Spleen (tissue), 11 donors: ENCODE measurements at regions not wholly inside any gene's neighbourhood (a gene's known extent, or its start where the extent isn't known, plus 50 kb on each side); places are given as distances from the start of the nearest gene placed in this dataset.

Experiments
- DNase-seq: peaks from one replicate; pipeline ENCODE4 v3.0.0-alpha.2; 2020
- H3K27ac ChIP-seq, 8 donors: fragments of 200-600 bp; sonication (generic) in 7 of 8; 1 replicate in 4 of 8; 2 replicates in 4 of 8; pipeline versions ENCODE4 v1.5.0 to v1.8.0; 2016 to 2021; ENCODE audit warnings: inconsistent platforms in 4 of 8, mild to moderate bottlenecking in 4 of 8, moderate library complexity in 1 of 8
- H3K27me3 ChIP-seq, 7 donors: fragments of 200-600 bp; sonication (generic) in 6 of 7; replicated peaks in 1 of 7; 1 replicate in 4 of 7; 2 replicates in 3 of 7; pipeline versions ENCODE4 v1.5.0 to v1.8.0; 2016 to 2021; ENCODE audit warnings: inconsistent platforms in 3 of 7, mild to moderate bottlenecking in 1 of 7
- H3K36me3 ChIP-seq, 6 donors: fragments of 200-600 bp; sonication (generic) in 5 of 6; 1 replicate in 4 of 6; 2 replicates in 2 of 6; pipeline versions ENCODE4 v1.5.0 to v1.8.0; 2016 to 2021; ENCODE audit warnings: inconsistent platforms in 2 of 6
- H3K4me1 ChIP-seq, 6 donors: fragments of 200-600 bp; sonication (generic) in 5 of 6; 1 replicate in 3 of 6; 2 replicates in 3 of 6; pipeline versions ENCODE4 v1.5.0 to v1.8.0; 2016 to 2021; ENCODE audit warnings: inconsistent platforms in 3 of 6
- H3K4me3 ChIP-seq, 8 donors: fragments of 200-600 bp; sonication (generic) in 7 of 8; 1 replicate in 4 of 8; 2 replicates in 4 of 8; pipeline versions ENCODE4 v1.5.0 to v1.8.0; 2016 to 2021; ENCODE audit warnings: inconsistent platforms in 4 of 8, mild to moderate bottlenecking in 4 of 8, moderate library complexity in 2 of 8
- H3K9me3 ChIP-seq, 8 donors: fragments of 200-600 bp; sonication (generic) in 7 of 8; 1 replicate in 4 of 8; 2 replicates in 4 of 8; pipeline versions ENCODE4 v1.5.0 to v1.8.0; 2016 to 2021; ENCODE audit warnings: inconsistent platforms in 4 of 8
- POLR2A ChIP-seq, 3 donors: fragments of 450-650 bp; IDR thresholded peaks; one replicate each; pipeline ENCODE4 v1.5.1; 2017; ENCODE audit warnings: antibody characterized with exemption in 3 of 3, mild to moderate bottlenecking in 1 of 3
- POLR2AphosphoS5 ChIP-seq, 3 donors: sonication (generic); formaldehyde crosslinking; IDR thresholded peaks; one replicate each; pipeline ENCODE4 v1.5.1; 2017; ENCODE audit warnings: antibody characterized with exemption in 3 of 3
- WGBS, 5 donors: extraction: QIAGEN DNeasy Blood & Tissue Kit in 3 of 5; methylation state at CpG; one replicate each; pipeline versions ENCODE4 v1.1.5 to v1.1.7; 2013 to 2018; 5-methylcytosine and 5-hydroxymethylcytosine counted together
- intact Hi-C: fragments of 100-400 bp; cut with DNase I; formaldehyde crosslinking; loops from one replicate; pipeline ENCODE4 v1.15.0; 2023; ENCODE audit warnings: low total_unique reads
- TF ChIP-seq, protein P1 (sequence below), 11 experiments: fragments of 200-600 bp in 7 of 11; fragments of 450-650 bp in 4 of 11; sonication (generic) in 4 of 11; IDR thresholded peaks in 8 of 11; conservative IDR thresholded peaks in 3 of 11; 1 replicate in 7 of 11; 2 replicates in 4 of 11; pipeline versions ENCODE4 v1.4.0 to v1.8.0; 2016 to 2021; ENCODE audit warnings: antibody characterized with exemption in 11 of 11, inconsistent platforms in 4 of 11, mild to moderate bottlenecking in 1 of 11
- donor health status: healthy with polysubstance abuse.
- donor health status: DM: no; HTN: no; CAD: no; lungs with moderate emphysema.
- donor health status: DM: no; HTN: no; CAD: no.
- donor health status: Bipolar disorder and iron deficiency.
- donor health status: healthy.
- donor health status: DM: no; HTN: no; CAD: no.
- donor health status: DM: yes; HTN: yes; CAD: no.

DNA sequence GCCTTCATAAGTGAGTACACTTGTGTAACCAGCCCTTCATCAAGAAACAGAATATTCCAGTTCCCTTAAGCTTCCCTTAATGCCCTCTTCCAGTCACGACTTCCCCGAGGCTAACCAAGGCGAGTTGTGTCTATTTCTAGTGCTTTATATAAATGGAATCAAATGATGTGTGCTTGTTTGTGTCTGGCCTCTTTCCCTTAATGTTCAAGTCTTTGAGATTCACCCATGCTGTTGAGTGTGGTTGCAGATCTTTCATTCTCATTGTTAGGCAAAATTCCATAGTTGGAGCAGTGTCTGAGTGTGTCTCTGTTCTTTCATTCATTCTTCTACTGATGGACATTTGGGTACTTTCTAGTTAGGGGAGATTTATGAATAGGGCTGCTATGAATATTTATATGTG, 135.0 kb downstream of the CEBPB start:
- H3K36me3 ChIP-seq = no peaks in the 10 kb centered on the region
- peaks cover 0 to 14% (median 0%) of the 10 kb centered on the region in 8 donors for H3K9me3 ChIP-seq
- peak; percentile 1 for DNase-seq
- intact Hi-C loops = no loop called here
- no peak overlapping the region for H3K27ac ChIP-seq
- peaks cover 0 to 15% (median 4%) of the 10 kb centered on the region in 6 donors for H3K4me1 ChIP-seq
- H3K27me3 ChIP-seq = peaks cover 0 to 17% (median 0%) of the 10 kb centered on the region in 7 donors
- WGBS, 5 donors = 77 to 89% (median 85%) methylated on average over 3 of the region's 3 CpGs
- H3K4me3 ChIP-seq = no peak overlapping the region
- no peak for TF ChIP-seq POLR2A (IDR thresholded peaks at IDR 0.05)
- TF ChIP-seq, protein P1, sequence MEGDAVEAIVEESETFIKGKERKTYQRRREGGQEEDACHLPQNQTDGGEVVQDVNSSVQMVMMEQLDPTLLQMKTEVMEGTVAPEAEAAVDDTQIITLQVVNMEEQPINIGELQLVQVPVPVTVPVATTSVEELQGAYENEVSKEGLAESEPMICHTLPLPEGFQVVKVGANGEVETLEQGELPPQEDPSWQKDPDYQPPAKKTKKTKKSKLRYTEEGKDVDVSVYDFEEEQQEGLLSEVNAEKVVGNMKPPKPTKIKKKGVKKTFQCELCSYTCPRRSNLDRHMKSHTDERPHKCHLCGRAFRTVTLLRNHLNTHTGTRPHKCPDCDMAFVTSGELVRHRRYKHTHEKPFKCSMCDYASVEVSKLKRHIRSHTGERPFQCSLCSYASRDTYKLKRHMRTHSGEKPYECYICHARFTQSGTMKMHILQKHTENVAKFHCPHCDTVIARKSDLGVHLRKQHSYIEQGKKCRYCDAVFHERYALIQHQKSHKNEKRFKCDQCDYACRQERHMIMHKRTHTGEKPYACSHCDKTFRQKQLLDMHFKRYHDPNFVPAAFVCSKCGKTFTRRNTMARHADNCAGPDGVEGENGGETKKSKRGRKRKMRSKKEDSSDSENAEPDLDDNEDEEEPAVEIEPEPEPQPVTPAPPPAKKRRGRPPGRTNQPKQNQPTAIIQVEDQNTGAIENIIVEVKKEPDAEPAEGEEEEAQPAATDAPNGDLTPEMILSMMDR (IDR thresholded peaks at IDR 0.05 in 8 of 11, conservative IDR thresholded peaks at IDR 0.05 in 3 of 11) = no peak
- TF ChIP-seq POLR2AphosphoS5 (IDR thresholded peaks at IDR 0.05) = no peak

DNA sequence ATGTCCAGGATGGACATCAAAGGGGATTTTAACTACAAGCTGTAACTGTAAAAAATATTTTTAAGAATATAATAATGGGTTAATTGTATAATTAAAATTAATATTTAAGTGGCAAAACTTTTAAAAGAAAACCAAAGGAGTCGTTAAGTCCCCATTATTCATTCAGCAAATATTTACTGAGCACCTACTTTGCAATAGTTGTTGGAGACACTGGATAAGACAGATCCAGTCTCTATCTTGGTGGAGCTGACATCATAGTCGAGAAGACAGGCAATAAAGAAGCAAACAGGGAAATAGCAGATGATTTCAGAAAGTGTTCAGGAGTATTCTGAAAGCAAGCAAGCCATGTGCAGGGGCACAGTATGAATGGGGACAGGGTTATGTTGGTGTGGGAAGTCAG, 137.0 kb downstream of the CEBPB start:
- Histone ChIP-seq H3K4me3 (no peak overlapping the region), H3K27ac (no peak overlapping the region), H3K9me3 (peaks cover 0 to 14% (median 0%) of the 10 kb centered on the region in 8 donors), H3K4me1 (peaks cover 0 to 24% (median 6%) of the 10 kb centered on the region in 6 donors), H3K27me3 (peaks cover 0 to 8% (median 0%) of the 10 kb centered on the region in 7 donors), H3K36me3 (no peaks in the 10 kb centered on the region)
- intact Hi-C loops = no loop called here
- WGBS, 5 donors = 66 to 86% (median 80%) methylated on average over 2 of the region's 2 CpGs
- TF ChIP-seq, protein P1 (IDR thresholded peaks at IDR 0.05 in 8 of 11, conservative IDR thresholded peaks at IDR 0.05 in 3 of 11) = no peak
- no peak for TF ChIP-seq POLR2AphosphoS5 (IDR thresholded peaks at IDR 0.05)
- no peak for TF ChIP-seq POLR2A (IDR thresholded peaks at IDR 0.05)
- DNase-seq = no peak

DNA sequence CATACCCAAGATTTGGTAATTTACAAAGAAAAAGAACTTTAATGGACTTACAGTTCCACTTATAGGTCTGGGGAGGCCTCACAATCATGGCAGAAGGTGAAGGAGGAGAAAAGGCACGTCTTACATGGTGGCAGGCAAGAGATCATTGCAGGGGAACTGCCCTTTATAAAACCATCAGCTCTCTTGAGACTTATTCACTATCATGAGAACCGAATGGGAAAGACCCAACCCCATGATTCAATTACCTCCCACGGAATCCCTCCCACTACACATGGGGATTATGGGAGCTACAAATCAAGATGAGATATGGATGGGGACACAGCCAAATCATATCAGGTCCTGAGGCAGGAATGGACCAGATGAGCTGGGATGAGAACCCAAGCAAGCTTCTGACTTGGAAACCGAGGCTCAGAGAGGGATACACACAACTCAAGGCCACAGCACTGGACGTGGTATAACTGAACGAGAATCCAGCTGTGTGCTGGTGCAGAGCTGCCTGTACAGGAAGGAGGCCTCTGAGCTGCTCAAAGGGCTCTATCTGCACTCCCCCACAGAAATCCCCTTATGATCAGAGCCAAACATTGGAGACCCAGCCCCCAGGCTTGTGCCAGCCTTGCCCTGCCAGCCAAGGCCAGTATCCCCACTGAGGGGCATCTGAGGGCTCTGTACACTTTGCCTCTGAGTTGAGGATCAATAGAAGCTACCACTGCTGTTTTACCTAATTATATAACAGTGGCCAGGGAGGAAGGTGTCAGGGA, 137.8 kb downstream of the CEBPB start:
- intact Hi-C loops = no loop called here
- Histone ChIP-seq H3K4me3 (no peak overlapping the region), H3K27me3 (peaks cover 0 to 13% (median 0%) of the 10 kb centered on the region in 7 donors), H3K36me3 (no peaks in the 10 kb centered on the region), H3K27ac (no peak overlapping the region), H3K9me3 (peaks cover 0 to 14% (median 0%) of the 10 kb centered on the region in 8 donors), H3K4me1 (peaks cover 0 to 31% (median 10%) of the 10 kb centered on the region in 6 donors)
- 67 to 91% (median 69%) methylated on average over 6 of the region's 6 CpGs for WGBS, 5 donors
- DNase-seq = peak; percentile 38
- no peak for TF ChIP-seq POLR2AphosphoS5 (IDR thresholded peaks at IDR 0.05)
- no peak for TF ChIP-seq POLR2A (IDR thresholded peaks at IDR 0.05)
- TF ChIP-seq, protein P1 (IDR thresholded peaks at IDR 0.05 in 8 of 11, conservative IDR thresholded peaks at IDR 0.05 in 3 of 11) = no peak
